ENCODE measurements at regions not wholly inside any gene's neighbourhood (a gene's known extent, or its start where the extent isn't known, plus 50 kb on each side); places are given as distances from the start of the nearest gene placed in this dataset.
"Not testable (repeated sequence)": the region's sequence is repeated elsewhere in the genome, so short reads cannot be mapped to it uniquely, and the experiment has no call there.

DNA sequence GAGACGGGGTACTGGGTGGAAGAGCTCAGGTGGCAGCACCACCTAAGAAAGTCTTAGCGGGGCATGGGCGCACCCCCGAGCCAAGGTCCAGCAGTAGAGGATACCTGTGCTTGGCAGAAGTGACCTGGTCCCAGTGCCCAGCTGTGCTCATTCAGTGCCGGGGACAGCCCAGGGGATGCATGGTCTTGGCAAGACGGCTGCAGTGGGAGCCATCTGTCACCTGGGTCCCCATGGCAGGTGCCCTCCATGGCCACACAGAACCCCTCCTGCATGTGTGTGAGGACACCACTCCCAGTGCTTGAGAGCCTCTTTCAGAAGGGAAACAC is 664.7 kb downstream of the QKI start:
- no peak for DNase-seq (ENCODE audit: low spot score)

GRCh38 chr6:164078532-164079274 is 664.2 kb downstream of the QKI start:
- DNase-seq (ENCODE audit: low spot score): no peak

- not testable (repeated sequence) for DNase-seq (ENCODE audit: low spot score)
Observed at GRCh38 chr6:164076818-164077532, 662.5 kb downstream of the QKI start.

DNA sequence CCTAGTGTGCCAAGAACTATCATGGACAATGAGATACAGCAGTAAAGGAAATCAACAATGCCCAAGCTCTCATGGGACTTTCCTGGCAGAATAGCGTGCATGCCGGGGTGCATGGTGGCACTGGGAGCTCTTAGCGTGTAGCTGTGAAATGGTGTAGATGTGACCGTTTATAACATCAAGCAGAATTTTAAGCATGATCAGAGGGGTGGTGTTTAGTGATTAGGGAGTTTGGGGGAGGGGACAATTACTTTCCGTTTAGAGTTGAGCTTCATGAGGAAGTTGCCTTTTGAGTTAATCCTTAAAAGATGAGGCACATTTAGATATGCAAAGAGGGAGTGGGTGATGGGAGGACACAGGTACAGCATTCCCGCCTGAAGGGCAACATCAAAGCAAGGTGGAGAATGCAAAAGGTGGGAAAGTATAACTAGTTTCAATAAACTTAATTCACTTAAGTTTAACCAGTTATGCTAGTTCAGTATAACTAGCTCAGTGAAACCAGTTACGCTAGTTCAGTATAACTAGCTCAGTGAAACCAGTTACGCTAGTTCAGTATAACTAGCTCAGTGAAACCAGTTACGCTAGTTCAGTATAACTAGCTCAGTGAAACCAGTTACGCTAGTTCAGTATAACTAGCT is 661.6 kb downstream of the QKI start:
- no peak for DNase-seq (ENCODE audit: low spot score)

GRCh38 chr6:164072240-164072666 is 657.7 kb downstream of the QKI start:
- no peak for DNase-seq (ENCODE audit: low spot score)

- no peak for DNase-seq (ENCODE audit: low spot score)
Observed at GRCh38 chr6:164069350-164069990, 655.0 kb downstream of the QKI start.

DNA sequence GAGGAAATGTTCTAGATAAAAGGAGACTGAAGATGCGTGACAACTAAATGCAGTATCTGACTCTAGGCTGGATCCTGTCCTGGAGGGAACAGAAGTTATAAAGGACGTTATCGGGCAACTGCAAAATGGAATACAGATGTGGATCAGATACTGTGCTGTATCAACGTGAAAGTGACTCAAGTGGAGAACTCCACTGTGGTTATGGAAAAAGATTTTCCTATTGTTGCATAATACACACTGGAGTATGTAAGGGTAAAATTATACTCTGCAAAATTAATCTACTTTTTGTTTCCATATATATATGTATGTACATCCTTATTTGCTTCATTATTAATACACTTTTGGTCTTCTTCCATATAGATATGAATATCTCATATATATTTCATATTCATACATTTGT is 654.0 kb downstream of the QKI start:
- DNase-seq (ENCODE audit: low spot score): no peak

- DNase-seq (ENCODE audit: low spot score): no peak
Observed at GRCh38 chr6:164066766-164067165, 652.2 kb downstream of the QKI start.

DNA sequence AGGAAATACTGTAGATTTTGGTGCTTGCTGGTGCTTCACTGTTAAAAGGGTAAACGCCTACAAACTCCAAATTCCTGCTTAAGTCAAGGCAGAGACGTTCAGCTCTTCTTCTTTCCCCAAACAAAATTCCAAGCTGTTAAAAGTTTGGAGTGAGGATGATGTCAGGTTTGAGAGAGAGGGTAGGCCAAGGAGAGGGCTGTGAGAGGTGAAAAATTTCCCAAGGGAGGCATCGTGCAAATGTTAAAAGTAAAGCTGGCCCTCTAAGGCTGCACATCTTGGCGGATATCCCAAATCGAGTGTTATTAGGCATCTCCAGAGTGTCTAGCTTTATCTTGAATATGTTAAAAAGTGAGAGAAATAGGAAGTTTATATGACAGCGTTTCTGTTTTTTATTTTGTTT is 651.8 kb downstream of the QKI start:
- DNase-seq (ENCODE audit: low spot score): no peak

GRCh38 chr6:164063346-164063745 is 648.8 kb downstream of the QKI start:
- DNase-seq (ENCODE audit: low spot score): no peak

GRCh38 chr6:164062872-164063271 is 648.4 kb downstream of the QKI start:
- DNase-seq (ENCODE audit: low spot score): no peak

GRCh38 chr6:164057876-164058275 is 643.4 kb downstream of the QKI start:
- no peak for DNase-seq (ENCODE audit: low spot score)

GRCh38 chr6:164051427-164051826 is 636.9 kb downstream of the QKI start:
- no peak for DNase-seq (ENCODE audit: low spot score)

- DNase-seq (ENCODE audit: low spot score): no peak
Observed at GRCh38 chr6:164049517-164049988, 635.0 kb downstream of the QKI start.

DNA sequence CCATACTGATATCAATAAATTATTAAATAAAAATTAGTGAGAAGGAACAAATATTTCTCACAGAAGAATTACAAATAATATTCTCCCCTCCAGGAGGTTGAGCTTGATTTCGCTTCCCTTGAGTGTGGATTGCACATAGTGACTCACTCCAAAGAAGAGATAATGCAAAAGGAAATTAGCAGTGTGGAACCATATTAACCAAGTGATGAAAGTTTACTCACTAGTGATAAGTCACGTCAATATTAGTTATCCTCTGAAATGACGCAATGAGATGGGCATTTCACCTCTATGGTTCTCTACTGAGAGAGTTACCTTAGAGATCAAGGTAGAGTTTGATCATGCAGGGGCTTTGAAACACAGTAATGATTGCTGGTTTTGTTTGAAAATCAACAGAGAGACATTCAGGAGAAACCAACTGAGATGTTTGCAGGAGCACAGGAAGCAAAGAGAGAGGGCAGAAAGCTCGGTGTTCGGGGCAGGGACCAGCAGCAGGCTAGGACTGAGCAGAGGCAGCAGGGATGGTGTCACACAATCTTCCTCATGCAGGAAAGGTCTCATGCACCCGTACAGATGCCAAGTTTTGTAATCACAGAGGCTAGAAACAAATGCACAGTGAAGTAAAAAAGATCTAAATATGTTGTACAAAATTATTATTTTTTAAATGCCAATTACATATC is 634.5 kb downstream of the QKI start:
- peak; percentile 20 for DNase-seq (ENCODE audit: low spot score)

- DNase-seq (ENCODE audit: low spot score): no peak
Observed at GRCh38 chr6:164045082-164045481, 630.6 kb downstream of the QKI start.

GRCh38 chr6:164043656-164044055 is 629.1 kb downstream of the QKI start:
- DNase-seq (ENCODE audit: low spot score): not testable (repeated sequence)

GRCh38 chr6:164042212-164042611 is 627.7 kb downstream of the QKI start:
- DNase-seq (ENCODE audit: low spot score): no peak

- DNase-seq (ENCODE audit: low spot score): no peak
Observed at GRCh38 chr6:164040994-164041393, 626.5 kb downstream of the QKI start.

- no peak for DNase-seq (ENCODE audit: low spot score)
Observed at GRCh38 chr6:164039954-164040375, 625.4 kb downstream of the QKI start.

- DNase-seq (ENCODE audit: low spot score): no peak
Observed at GRCh38 chr6:164037171-164037870, 622.8 kb downstream of the QKI start.
